Karpas-422 (cell line): ENCODE measurements at regions not wholly inside any gene's neighbourhood (a gene's known extent, or its start where the extent isn't known, plus 50 kb on each side); places are given as distances from the start of the nearest gene placed in this dataset.
"Not testable (repeated sequence)": the region's sequence is repeated elsewhere in the genome, so short reads cannot be mapped to it uniquely, and the experiment has no call there.

ENCODE experiments used
- DNase-seq: peaks from one replicate; pipeline ENCODE4 v3.0.0-alpha.2; 2015
- H2AFZ ChIP-seq: fragments of 200-600 bp; sonication (generic); 2 replicates; pipeline ENCODE4 v1.6.1; 2014; ENCODE audit warnings: antibody characterized with exemption, low read length, mixed read lengths
- H3K27ac ChIP-seq: fragments of 200-600 bp; sonication (generic); 2 replicates; pipeline ENCODE4 v1.5.1; 2014; ENCODE audit warnings: mild to moderate bottlenecking, low read length, moderate library complexity
- H3K27me3 ChIP-seq: fragments of 200-600 bp; sonication (generic); 2 replicates; pipeline ENCODE4 v1.6.1; 2014; ENCODE audit warnings: low read length, mixed read lengths
- H3K36me3 ChIP-seq: fragments of 200-600 bp; sonication (generic); 2 replicates; pipeline ENCODE4 v1.6.1; 2014; ENCODE audit warnings: low read length, mixed read lengths; ENCODE audit not compliant: insufficient read depth
- H3K4me1 ChIP-seq: fragments of 200-600 bp; sonication (generic); 2 replicates; pipeline ENCODE4 v1.6.1; 2014; ENCODE audit warnings: mild to moderate bottlenecking, low read length, mixed read lengths
- H3K4me2 ChIP-seq: fragments of 200-600 bp; sonication (generic); 2 replicates; pipeline ENCODE4 v1.6.1; 2014; ENCODE audit warnings: low read length, low read depth, mild to moderate bottlenecking; ENCODE audit not compliant: poor library complexity, severe bottlenecking
- H3K4me3 ChIP-seq: fragments of 200-600 bp; sonication (generic); 2 replicates; pipeline ENCODE4 v1.5.1; 2014; ENCODE audit warnings: mild to moderate bottlenecking, antibody characterized with exemption, low read length, mixed read lengths
- H3K79me2 ChIP-seq: fragments of 200-600 bp; sonication (generic); 2 replicates; pipeline ENCODE4 v1.6.1; 2014; ENCODE audit warnings: mild to moderate bottlenecking, low read length, mixed read lengths
- H3K9ac ChIP-seq: fragments of 200-600 bp; sonication (generic); 2 replicates; pipeline ENCODE4 v1.6.0; 2014; ENCODE audit warnings: low read length
- H3K9me2 ChIP-seq: fragments of 200-600 bp; sonication (generic), shearing (Covaris generic); replicated peaks from 2 replicates; pipeline ENCODE4 v1.6.0; 2014; ENCODE audit warnings: mild to moderate bottlenecking, low read length, moderate library complexity; ENCODE audit not compliant: insufficient read depth
- H3K9me3 ChIP-seq: fragments of 300-700, 200-600 bp; sonication (generic); 2 replicates; pipeline ENCODE4 v1.6.1; 2014; ENCODE audit warnings: low read length, mixed read lengths
- H4K20me1 ChIP-seq: fragments of 200-600 bp; sonication (generic); 2 replicates; pipeline ENCODE4 v1.6.1; 2014; ENCODE audit warnings: mild to moderate bottlenecking, antibody characterized with exemption, low read length, low read depth; ENCODE audit not compliant: insufficient read depth

GRCh38 chr21:9036966-9037587 lies 1484.3 kb upstream of the TPTE start:
- H3K27me3 ChIP-seq, DNase-seq, H3K9ac ChIP-seq, H3K9me3 ChIP-seq, H3K79me2 ChIP-seq, H3K4me2 ChIP-seq, H3K9me2 ChIP-seq, H3K27ac ChIP-seq, H4K20me1 ChIP-seq, H3K36me3 ChIP-seq, H3K4me3 ChIP-seq, H3K4me1 ChIP-seq, H2AFZ ChIP-seq: not testable (repeated sequence)

DNA sequence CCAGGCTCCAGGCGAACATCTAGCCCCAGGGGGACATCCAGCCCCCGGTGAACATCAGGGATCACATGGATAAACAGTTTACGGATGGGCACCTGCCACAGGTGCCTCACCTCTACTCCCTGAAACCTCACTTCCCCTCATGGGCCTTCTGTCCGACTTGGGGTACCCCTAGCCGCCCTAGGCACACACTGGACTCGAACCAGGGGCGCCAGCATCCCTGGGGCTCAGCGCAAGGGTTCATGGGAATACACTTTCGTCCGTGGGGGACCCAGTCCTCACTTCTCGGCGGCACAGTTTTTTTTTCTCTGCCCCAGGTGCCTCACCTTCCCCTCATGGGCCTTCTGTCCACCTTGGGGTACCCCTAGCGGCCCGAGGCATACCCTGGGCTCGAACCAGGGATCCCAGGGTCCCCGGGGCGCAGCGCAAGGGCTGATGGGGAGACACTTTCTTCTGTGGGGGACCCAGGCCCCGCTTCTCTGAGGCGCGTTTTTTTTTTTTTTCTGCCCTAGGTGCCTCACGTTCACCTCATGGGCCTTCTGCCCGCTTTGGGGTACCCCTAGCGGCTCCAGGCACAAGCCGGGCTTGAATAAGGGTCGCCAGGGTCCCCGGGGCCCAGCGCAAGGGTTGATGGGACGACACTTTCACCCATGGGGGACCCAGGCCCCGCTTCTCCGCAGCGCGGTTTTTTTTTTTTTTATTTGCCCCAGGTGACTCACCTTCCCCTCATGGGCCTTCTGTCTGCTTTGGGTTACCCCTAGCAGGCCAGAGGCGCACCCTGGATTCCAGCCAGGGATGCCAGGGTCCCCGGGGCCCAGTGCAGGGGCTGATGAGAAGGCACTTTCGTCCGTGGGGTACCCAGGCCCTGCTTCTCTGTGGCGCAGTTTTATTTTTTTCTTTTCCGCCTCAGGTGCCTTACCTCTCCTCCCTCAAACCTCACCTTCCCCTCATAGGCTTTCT lies 1483.5 kb upstream of the TPTE start:
- H3K36me3 ChIP-seq, H2AFZ ChIP-seq: not testable (repeated sequence)

GRCh38 chr21:9039520-9040365 lies 1481.6 kb upstream of the TPTE start:
- not testable (repeated sequence) for H3K79me2 ChIP-seq, H3K27ac ChIP-seq, H3K4me2 ChIP-seq, H3K9me2 ChIP-seq, H3K9me3 ChIP-seq, H3K9ac ChIP-seq, DNase-seq, H4K20me1 ChIP-seq, H3K36me3 ChIP-seq, H3K27me3 ChIP-seq, H3K4me1 ChIP-seq, H2AFZ ChIP-seq, H3K4me3 ChIP-seq

More for the DNA sequence above, 1483.5 kb upstream of the TPTE start:
- H3K4me3 ChIP-seq, H3K4me1 ChIP-seq, H3K9ac ChIP-seq, H4K20me1 ChIP-seq, H3K9me2 ChIP-seq, H3K9me3 ChIP-seq, H3K27ac ChIP-seq, H3K79me2 ChIP-seq, H3K4me2 ChIP-seq, H3K27me3 ChIP-seq, DNase-seq: not testable (repeated sequence)

- not testable (repeated sequence) for H3K9me3 ChIP-seq, H3K9ac ChIP-seq, H3K27ac ChIP-seq, H3K36me3 ChIP-seq, H3K4me3 ChIP-seq, H3K4me2 ChIP-seq, H4K20me1 ChIP-seq, H3K27me3 ChIP-seq, DNase-seq, H3K79me2 ChIP-seq, H3K4me1 ChIP-seq, H2AFZ ChIP-seq, H3K9me2 ChIP-seq
Observed at GRCh38 chr21:9040406-9040805, 1481.0 kb upstream of the TPTE start.

DNA sequence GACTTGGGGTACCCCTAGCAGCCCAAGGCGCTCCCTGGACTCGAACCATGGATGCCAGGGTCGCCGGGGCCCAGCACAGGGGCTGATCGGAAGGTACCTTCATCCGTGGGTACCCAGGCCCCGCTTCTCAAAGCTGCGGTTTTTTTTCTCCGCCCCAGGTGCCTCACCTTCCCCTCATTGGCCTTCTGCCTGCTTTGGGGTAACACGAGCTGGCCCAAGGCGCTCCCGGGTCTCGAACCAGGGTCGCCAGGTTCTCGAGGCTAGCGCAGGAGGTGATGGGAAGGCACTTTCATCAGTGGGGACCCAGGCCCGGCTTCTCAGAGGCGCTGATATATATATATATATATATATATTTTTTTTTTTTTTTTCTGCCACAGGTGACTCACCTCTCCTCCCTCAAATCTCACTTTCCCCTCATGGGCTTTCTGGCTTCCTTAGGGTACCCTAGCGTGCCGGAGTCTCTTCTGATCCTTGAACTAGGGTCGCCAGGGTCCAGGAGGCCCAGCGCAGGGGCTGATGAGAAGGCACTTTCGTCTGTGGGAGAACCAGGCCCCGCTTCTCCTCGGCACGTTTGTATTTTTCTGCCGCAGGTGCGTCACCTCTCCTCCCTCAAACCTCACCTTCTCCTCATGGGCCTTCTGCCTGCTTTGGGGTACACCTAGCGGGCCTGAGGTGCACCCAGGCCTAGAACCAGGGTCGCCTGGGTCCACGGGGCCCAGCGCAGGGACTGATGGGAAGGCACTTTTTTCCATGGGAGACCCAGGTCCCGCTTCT lies 1480.0 kb upstream of the TPTE start:
- H3K27me3 ChIP-seq, H3K4me3 ChIP-seq, H3K4me1 ChIP-seq, H3K36me3 ChIP-seq, DNase-seq, H3K27ac ChIP-seq, H3K9ac ChIP-seq, H3K4me2 ChIP-seq, H3K9me3 ChIP-seq, H3K9me2 ChIP-seq, H3K79me2 ChIP-seq, H2AFZ ChIP-seq, H4K20me1 ChIP-seq: not testable (repeated sequence)

GRCh38 chr21:9043089-9043488 lies 1478.3 kb upstream of the TPTE start:
- H3K9me2 ChIP-seq, H2AFZ ChIP-seq, H3K36me3 ChIP-seq, H3K27ac ChIP-seq, H3K79me2 ChIP-seq, H3K9me3 ChIP-seq, H3K27me3 ChIP-seq, H3K4me1 ChIP-seq, DNase-seq, H3K4me3 ChIP-seq, H3K9ac ChIP-seq, H3K4me2 ChIP-seq, H4K20me1 ChIP-seq: not testable (repeated sequence)

GRCh38 chr21:9046870-9047269 lies 1474.5 kb upstream of the TPTE start:
- H3K4me1 ChIP-seq, H4K20me1 ChIP-seq, H3K27me3 ChIP-seq, H3K4me3 ChIP-seq, H2AFZ ChIP-seq, H3K27ac ChIP-seq, H3K9me2 ChIP-seq, H3K9ac ChIP-seq, H3K4me2 ChIP-seq, H3K9me3 ChIP-seq, DNase-seq, H3K79me2 ChIP-seq, H3K36me3 ChIP-seq: not testable (repeated sequence)

DNA sequence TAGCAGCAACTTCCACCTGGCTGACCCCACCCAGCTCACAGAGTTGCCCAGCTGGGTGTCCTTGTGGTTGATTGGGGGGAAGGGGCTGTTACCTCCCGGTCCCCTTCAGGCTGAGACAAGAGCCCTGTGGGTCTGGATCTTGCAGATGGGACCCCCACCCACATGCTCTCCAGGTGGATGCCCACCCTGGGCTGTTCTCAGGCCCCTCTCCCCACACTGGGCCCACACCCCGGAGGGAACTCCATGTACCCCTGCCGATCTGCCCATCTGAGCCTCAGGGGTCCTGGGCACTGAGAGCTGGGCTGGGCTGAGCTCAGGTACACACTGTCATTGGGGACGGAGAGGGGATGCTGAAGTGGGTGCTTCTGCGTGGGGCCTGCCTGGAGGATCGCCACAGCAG lies 1453.9 kb upstream of the TPTE start:
- H3K4me1 ChIP-seq, H3K36me3 ChIP-seq, H3K4me3 ChIP-seq, H3K9me2 ChIP-seq, H3K9me3 ChIP-seq, H3K27ac ChIP-seq, H2AFZ ChIP-seq, H3K27me3 ChIP-seq, H4K20me1 ChIP-seq, H3K79me2 ChIP-seq, DNase-seq, H3K4me2 ChIP-seq, H3K9ac ChIP-seq: not testable (repeated sequence)
